ENCODE measurements at regions not wholly inside any gene's neighbourhood (a gene's known extent, or its start where the extent isn't known, plus 50 kb on each side); places are given as distances from the start of the nearest gene placed in this dataset.

DNA sequence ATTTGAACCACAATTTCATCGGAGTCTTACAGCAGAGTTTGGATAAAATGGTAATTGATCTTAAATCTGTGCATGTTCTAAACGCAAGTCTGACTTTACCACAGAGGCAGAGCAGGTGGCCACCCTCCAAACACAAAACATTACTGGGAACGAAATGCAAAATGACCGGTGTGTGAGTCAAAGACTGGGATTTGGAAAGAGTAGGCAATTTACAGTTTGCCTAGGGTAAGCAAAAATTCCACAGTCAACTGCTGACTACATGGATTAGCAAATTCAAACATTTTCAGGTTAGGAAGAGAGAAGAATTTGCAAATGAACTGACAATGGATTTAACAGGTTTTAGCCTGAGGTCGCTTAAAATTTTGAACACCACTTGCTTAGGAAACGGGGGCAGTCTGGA is 444.4 kb downstream of the HDGFL1 start:
- intact Hi-C loops (cut with DNase I): no loop called here
- TF ChIP-seq, protein P1, sequence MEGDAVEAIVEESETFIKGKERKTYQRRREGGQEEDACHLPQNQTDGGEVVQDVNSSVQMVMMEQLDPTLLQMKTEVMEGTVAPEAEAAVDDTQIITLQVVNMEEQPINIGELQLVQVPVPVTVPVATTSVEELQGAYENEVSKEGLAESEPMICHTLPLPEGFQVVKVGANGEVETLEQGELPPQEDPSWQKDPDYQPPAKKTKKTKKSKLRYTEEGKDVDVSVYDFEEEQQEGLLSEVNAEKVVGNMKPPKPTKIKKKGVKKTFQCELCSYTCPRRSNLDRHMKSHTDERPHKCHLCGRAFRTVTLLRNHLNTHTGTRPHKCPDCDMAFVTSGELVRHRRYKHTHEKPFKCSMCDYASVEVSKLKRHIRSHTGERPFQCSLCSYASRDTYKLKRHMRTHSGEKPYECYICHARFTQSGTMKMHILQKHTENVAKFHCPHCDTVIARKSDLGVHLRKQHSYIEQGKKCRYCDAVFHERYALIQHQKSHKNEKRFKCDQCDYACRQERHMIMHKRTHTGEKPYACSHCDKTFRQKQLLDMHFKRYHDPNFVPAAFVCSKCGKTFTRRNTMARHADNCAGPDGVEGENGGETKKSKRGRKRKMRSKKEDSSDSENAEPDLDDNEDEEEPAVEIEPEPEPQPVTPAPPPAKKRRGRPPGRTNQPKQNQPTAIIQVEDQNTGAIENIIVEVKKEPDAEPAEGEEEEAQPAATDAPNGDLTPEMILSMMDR (IDR thresholded peaks at IDR 0.05): no peak
- WGBS, 2 donors: 82 to 83% methylated on average over 6 of the region's 6 CpGs

DNA sequence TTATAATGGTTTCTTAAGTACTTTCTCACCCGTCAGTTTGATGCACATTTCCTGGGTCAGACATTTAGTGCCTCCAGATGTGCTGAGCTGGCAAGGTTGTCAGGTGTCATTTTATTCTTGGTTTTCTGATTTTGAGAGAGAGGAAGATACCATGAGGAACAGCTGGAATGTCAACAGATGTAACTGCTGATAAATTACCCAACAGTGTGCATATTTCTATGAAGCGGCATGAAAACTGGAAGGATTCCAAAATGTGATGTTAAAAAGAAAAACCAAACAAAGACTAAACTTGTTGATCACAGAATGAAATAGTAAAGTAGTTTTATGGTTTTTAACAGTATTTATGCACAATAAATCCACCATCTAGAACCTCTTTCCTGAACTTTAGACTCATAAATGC is 447.3 kb downstream of the HDGFL1 start:
- no peak overlapping the region for H3K27ac ChIP-seq
- 72 to 82% methylated on average over 2 of the region's 2 CpGs for WGBS, 2 donors
- no peak for ATAC-seq
- H3K27me3 ChIP-seq: no peaks in the 10 kb centered on the region
- intact Hi-C loops (cut with DNase I): no loop called here
- H3K4me3 ChIP-seq: no peak overlapping the region
- H3K36me3 ChIP-seq: no peaks in the 10 kb centered on the region
- peaks cover 0 to 5% (median 0%) of the 10 kb centered on the region in 11 donors for H3K9me3 ChIP-seq
- TF ChIP-seq, protein P1 (IDR thresholded peaks at IDR 0.05): no peak
- DNase-seq: no peak
- no peaks in the 10 kb centered on the region for H3K4me1 ChIP-seq

More for the DNA sequence above, 444.4 kb downstream of the HDGFL1 start:
- no peak overlapping the region for H3K4me3 ChIP-seq
- H3K4me1 ChIP-seq: no peaks in the 10 kb centered on the region
- no peak overlapping the region for H3K27ac ChIP-seq
- H3K9me3 ChIP-seq: peaks cover 0 to 7% (median 0%) of the 10 kb centered on the region in 11 donors
- no peaks in the 10 kb centered on the region for H3K36me3 ChIP-seq
- DNase-seq (no peak), ATAC-seq (no peak)
- no peaks in the 10 kb centered on the region for H3K27me3 ChIP-seq

GRCh38 chr6:23021487-23021886 is 452.1 kb downstream of the HDGFL1 start:
- intact Hi-C loops (cut with DNase I): no loop called here
- H3K27ac ChIP-seq: no peak overlapping the region
- no peaks in the 10 kb centered on the region for H3K36me3 ChIP-seq
- no peaks in the 10 kb centered on the region for H3K27me3 ChIP-seq
- ATAC-seq (no peak), DNase-seq (no peak)
- no peak overlapping the region for H3K4me3 ChIP-seq
- TF ChIP-seq, protein P1 (IDR thresholded peaks at IDR 0.05): no peak
- H3K9me3 ChIP-seq: peaks cover 0 to 9% (median 0%) of the 10 kb centered on the region in 11 donors
- H3K4me1 ChIP-seq: no peaks in the 10 kb centered on the region

DNA sequence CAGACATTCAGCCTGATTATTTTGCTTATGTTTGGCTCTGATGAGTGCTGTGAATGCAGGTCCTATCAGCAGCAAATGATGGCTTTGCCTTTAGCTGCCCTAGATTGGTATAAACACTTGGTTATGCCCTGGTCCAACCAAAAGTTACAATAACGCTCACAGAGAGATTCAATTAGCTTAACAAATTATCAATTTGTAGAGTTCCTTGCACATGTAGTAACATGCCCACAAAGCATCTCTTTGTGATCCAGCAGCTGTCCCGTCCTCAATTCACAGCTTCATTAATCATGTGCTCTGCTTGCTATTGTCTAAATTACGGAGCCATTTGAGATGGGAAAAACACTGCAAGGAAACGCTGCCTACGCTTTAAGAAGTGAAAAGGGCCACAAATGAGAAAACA is 457.9 kb downstream of the HDGFL1 start:
- H3K4me1 ChIP-seq: no peaks in the 10 kb centered on the region
- no peak overlapping the region for H3K4me3 ChIP-seq
- 78 to 86% methylated on average over 5 of the region's 5 CpGs for WGBS, 2 donors
- peaks cover 0 to 5% (median 0%) of the 10 kb centered on the region in 11 donors for H3K9me3 ChIP-seq
- DNase-seq: no peak
- H3K27ac ChIP-seq: no peak overlapping the region
- intact Hi-C loops (cut with DNase I): no loop called here
- no peak for ATAC-seq
- TF ChIP-seq, protein P1 (IDR thresholded peaks at IDR 0.05): no peak
- no peaks in the 10 kb centered on the region for H3K36me3 ChIP-seq
- no peaks in the 10 kb centered on the region for H3K27me3 ChIP-seq
